Suprapubic skin (tissue), 4 donors: ENCODE measurements at regions not wholly inside any gene's neighbourhood (a gene's known extent, or its start where the extent isn't known, plus 50 kb on each side); places are given as distances from the start of the nearest gene placed in this dataset.

Experiments used
- DNase-seq, 2 donors: peaks; one replicate each; pipeline ENCODE4 v3.0.0-alpha.2; 2019; ENCODE audit warnings: low spot score in 2 of 2
- H3K27ac ChIP-seq: fragments of 200-600 bp; sonication (generic); one replicate; pipeline ENCODE4 v1.5.1; 2019
- H3K27me3 ChIP-seq: fragments of 200-600 bp; sonication (generic); one replicate; pipeline ENCODE4 v1.5.1; 2019
- H3K36me3 ChIP-seq: fragments of 200-600 bp; sonication (generic); one replicate; pipeline ENCODE4 v1.5.1; 2019
- H3K4me1 ChIP-seq: fragments of 200-600 bp; sonication (generic); one replicate; pipeline ENCODE4 v1.5.1; 2019
- H3K4me3 ChIP-seq: fragments of 200-600 bp; sonication (generic); one replicate; pipeline ENCODE4 v1.5.1; 2019; ENCODE audit warnings: mild to moderate bottlenecking
- H3K9me3 ChIP-seq: fragments of 200-600 bp; sonication (generic); one replicate; pipeline ENCODE4 v1.5.1; 2019
- CTCF ChIP-seq, 2 donors: fragments of 200-600 bp in 1 of 2; fragments of 450-650 bp in 1 of 2; sonication (generic) in 1 of 2; IDR thresholded peaks; one replicate each; pipeline ENCODE4 v1.5.1; 2016 to 2019; ENCODE audit warnings: antibody characterized with exemption in 2 of 2, mild to moderate bottlenecking in 1 of 2, moderate library complexity in 1 of 2
- EP300 ChIP-seq: sonication (generic); formaldehyde crosslinking; IDR thresholded peaks from one replicate; pipeline ENCODE4 v1.6.1; 2017; ENCODE audit warnings: antibody characterized with exemption
- POLR2A ChIP-seq, 2 donors: fragments of 450-650 bp; IDR thresholded peaks; one replicate each; pipeline ENCODE4 v1.6.1; 2017; ENCODE audit warnings: antibody characterized with exemption in 2 of 2, mild to moderate bottlenecking in 2 of 2, moderate library complexity in 2 of 2
- POLR2AphosphoS5 ChIP-seq, 3 donors: sonication (generic); formaldehyde crosslinking; IDR thresholded peaks; one replicate each; pipeline ENCODE4 v1.6.1; 2017; ENCODE audit warnings: antibody characterized with exemption in 3 of 3
- WGBS: methylation state at CpG from one replicate; pipeline ENCODE4 v1.1.5; 2018; 5-methylcytosine and 5-hydroxymethylcytosine counted together

DNA sequence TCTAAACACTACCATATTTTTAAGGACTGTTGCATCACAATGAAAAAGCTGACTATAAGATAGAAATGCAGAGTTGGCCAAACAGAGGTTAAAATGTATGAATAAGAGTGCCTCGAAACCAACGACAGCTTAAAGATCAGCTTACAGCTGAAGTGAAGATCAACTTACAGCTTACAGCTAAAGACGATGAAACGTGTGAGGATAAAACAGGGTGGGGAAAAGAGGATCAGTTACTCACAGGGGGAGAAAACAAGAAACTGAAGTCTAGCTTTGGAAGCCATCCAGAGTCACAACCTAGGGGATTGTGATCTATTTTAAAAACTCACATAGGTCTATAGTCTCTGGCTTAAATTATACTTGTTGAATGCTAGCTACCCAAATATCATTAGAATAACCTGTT is 220.0 kb downstream of the SNCAIP start:
- TF ChIP-seq POLR2AphosphoS5 (IDR thresholded peaks at IDR 0.05) (no peak), CTCF (IDR thresholded peaks at IDR 0.05) (no peak), POLR2A (IDR thresholded peaks at IDR 0.05) (no peak), EP300 (no peak)
- Histone ChIP-seq H3K4me1 (no peaks in the 10 kb centered on the region), H3K4me3 (no peak overlapping the region), H3K27ac (no peak overlapping the region), H3K9me3 (no peaks in the 10 kb centered on the region), H3K27me3 (no peaks in the 10 kb centered on the region), H3K36me3 (no peaks in the 10 kb centered on the region)
- whole genome bisulfite sequencing: 40% methylated on average over 4 of the region's 4 CpGs
- no peak for DNase-seq

- no peak overlapping the region for H3K27ac ChIP-seq
- H3K4me1 ChIP-seq: no peaks in the 10 kb centered on the region
- no peaks in the 10 kb centered on the region for H3K9me3 ChIP-seq
- DNase-seq: no peak
- H3K36me3 ChIP-seq: no peaks in the 10 kb centered on the region
- TF ChIP-seq CTCF (IDR thresholded peaks at IDR 0.05): no peak
- no peak for TF ChIP-seq EP300
- no peak for TF ChIP-seq POLR2AphosphoS5 (IDR thresholded peaks at IDR 0.05)
- TF ChIP-seq POLR2A (IDR thresholded peaks at IDR 0.05): no peak
- no peaks in the 10 kb centered on the region for H3K27me3 ChIP-seq
- H3K4me3 ChIP-seq: no peak overlapping the region
Measured at GRCh38 chr5:122533825-122534224, 221.8 kb downstream of the SNCAIP start.

DNA sequence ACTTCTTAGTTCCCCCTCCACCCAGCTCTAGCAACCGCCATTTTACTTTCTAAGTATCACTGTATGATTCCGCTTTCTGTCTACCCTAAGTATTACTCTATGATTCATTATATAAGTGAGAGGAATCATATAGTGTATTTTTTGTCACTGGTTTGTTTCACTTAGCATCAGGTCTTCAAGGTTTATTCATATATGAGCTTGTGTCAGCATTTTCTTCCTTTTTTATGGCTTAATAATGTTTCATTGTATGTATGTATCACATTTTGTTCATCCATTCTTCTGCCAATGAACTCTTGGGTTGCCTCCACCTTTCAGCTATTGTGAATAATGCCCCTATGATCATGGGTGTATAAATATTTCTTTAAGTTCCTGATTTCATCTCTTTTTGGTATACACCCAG is 222.8 kb downstream of the SNCAIP start:
- DNase-seq: no peak
- WGBS: 72% methylated on average over 2 of the region's 2 CpGs
- Histone ChIP-seq H3K4me1 (no peaks in the 10 kb centered on the region), H3K9me3 (no peaks in the 10 kb centered on the region), H3K27me3 (no peaks in the 10 kb centered on the region), H3K36me3 (no peaks in the 10 kb centered on the region), H3K27ac (no peak overlapping the region), H3K4me3 (no peak overlapping the region)
- no peak for TF ChIP-seq POLR2A (IDR thresholded peaks at IDR 0.05)
- no peak for TF ChIP-seq EP300

GRCh38 chr5:122541388-122541787 is 229.4 kb downstream of the SNCAIP start:
- Histone ChIP-seq H3K4me1 (no peaks in the 10 kb centered on the region), H3K27me3 (peaks cover 5% of the 10 kb centered on the region), H3K4me3 (no peak overlapping the region), H3K9me3 (no peaks in the 10 kb centered on the region), H3K27ac (no peak overlapping the region), H3K36me3 (no peaks in the 10 kb centered on the region)
- WGBS: 69% methylated on average over 1 of the region's 1 CpG
- no peak for TF ChIP-seq POLR2AphosphoS5 (IDR thresholded peaks at IDR 0.05)
- no peak for TF ChIP-seq POLR2A (IDR thresholded peaks at IDR 0.05)
- TF ChIP-seq CTCF (IDR thresholded peaks at IDR 0.05): no peak
- TF ChIP-seq EP300: no peak
- DNase-seq: no peak

- TF ChIP-seq EP300 (no peak), CTCF (IDR thresholded peaks at IDR 0.05) (no peak), POLR2AphosphoS5 (IDR thresholded peaks at IDR 0.05) (no peak), POLR2A (IDR thresholded peaks at IDR 0.05) (no peak)
- no peaks in the 10 kb centered on the region for H3K9me3 ChIP-seq
- no peaks in the 10 kb centered on the region for H3K36me3 ChIP-seq
- no peak overlapping the region for H3K27ac ChIP-seq
- no peaks in the 10 kb centered on the region for H3K4me1 ChIP-seq
- peaks cover 5% of the 10 kb centered on the region for H3K27me3 ChIP-seq
- DNase-seq: no peak
- WGBS: 67% methylated on average over 3 of the region's 3 CpGs
- no peak overlapping the region for H3K4me3 ChIP-seq
Measured at GRCh38 chr5:122545986-122546385, 228.9 kb upstream of the SNX2 start.

- no peak for DNase-seq
- H3K4me3 ChIP-seq: no peak overlapping the region
- H3K27me3 ChIP-seq: peaks cover under 1% of the 10 kb centered on the region
- no peak overlapping the region for H3K27ac ChIP-seq
- H3K9me3 ChIP-seq: no peaks in the 10 kb centered on the region
- TF ChIP-seq POLR2AphosphoS5 (IDR thresholded peaks at IDR 0.05) (no peak), EP300 (no peak), POLR2A (IDR thresholded peaks at IDR 0.05) (no peak)
- H3K4me1 ChIP-seq: no peaks in the 10 kb centered on the region
- 45% methylated on average over 2 of the region's 2 CpGs for WGBS
- H3K36me3 ChIP-seq: no peaks in the 10 kb centered on the region
Measured at GRCh38 chr5:122547219-122547618, 227.7 kb upstream of the SNX2 start.
